ENCODE measurements at regions not wholly inside any gene's neighbourhood (a gene's known extent, or its start where the extent isn't known, plus 50 kb on each side); places are given as distances from the start of the nearest gene placed in this dataset.

- DNase-seq (ENCODE audit: low read depth), result no peak
- TF ChIP-seq CTCF (IDR thresholded peaks at IDR 0.05; ENCODE audit: low read depth, low read length, missing control alignments), result no peak
- in situ Hi-C loops (cut with HindIII; ENCODE audit: low sequenced_read_pairs), result no loop called here
- no peak overlapping the region for H3K4me3 ChIP-seq (ENCODE audit: low read depth, low read length)
Observed at GRCh38 chr6:33962246-33963027, 158.6 kb upstream of the MLN start.

- DNase-seq (ENCODE audit: low read depth), result no peak
- no peak for TF ChIP-seq CTCF (IDR thresholded peaks at IDR 0.05; ENCODE audit: low read depth, low read length, missing control alignments)
- in situ Hi-C loops (cut with HindIII; ENCODE audit: low sequenced_read_pairs), result no loop called here
- H3K4me3 ChIP-seq (ENCODE audit: low read depth, low read length), result no peak overlapping the region
Observed at GRCh38 chr6:33961691-33962090, 157.9 kb upstream of the MLN start.

- in situ Hi-C loops (cut with HindIII; ENCODE audit: low sequenced_read_pairs), result no loop called here
- no peak for TF ChIP-seq CTCF (IDR thresholded peaks at IDR 0.05; ENCODE audit: low read depth, low read length, missing control alignments)
- no peak overlapping the region for H3K4me3 ChIP-seq (ENCODE audit: low read depth, low read length)
- no peak for DNase-seq (ENCODE audit: low read depth)
Observed at GRCh38 chr6:33960345-33961313, 156.8 kb upstream of the MLN start.

GRCh38 chr6:33959661-33960344, 156.0 kb upstream of the MLN start:
- no peak overlapping the region for H3K4me3 ChIP-seq (ENCODE audit: low read depth, low read length)
- in situ Hi-C loops (cut with HindIII; ENCODE audit: low sequenced_read_pairs), result no loop called here
- no peak for TF ChIP-seq CTCF (IDR thresholded peaks at IDR 0.05; ENCODE audit: low read depth, low read length, missing control alignments)
- no peak for DNase-seq (ENCODE audit: low read depth)

GRCh38 chr6:33959329-33959651, 155.5 kb upstream of the MLN start:
- in situ Hi-C loops (cut with HindIII; ENCODE audit: low sequenced_read_pairs), result no loop called here
- no peak for DNase-seq (ENCODE audit: low read depth)
- TF ChIP-seq CTCF (IDR thresholded peaks at IDR 0.05; ENCODE audit: low read depth, low read length, missing control alignments), result no peak
- H3K4me3 ChIP-seq (ENCODE audit: low read depth, low read length), result no peak overlapping the region

Data from astrocyte of the cerebellum (primary cell).